ENCODE measurements at regions not wholly inside any gene's neighbourhood (a gene's known extent, or its start where the extent isn't known, plus 50 kb on each side); places are given as distances from the start of the nearest gene placed in this dataset.

GRCh38 chr9:28234133-28234893, 661.0 kb upstream of the C9orf72 start:
- no peak for DNase-seq

- no peak for DNase-seq
These were observed 661.6 kb upstream of the C9orf72 start for GRCh38 chr9:28234894-28235277.

GRCh38 chr9:28249424-28249823, 676.1 kb upstream of the C9orf72 start:
- DNase-seq: no peak

GRCh38 chr9:28255174-28255573, 681.9 kb upstream of the C9orf72 start:
- DNase-seq: no peak

GRCh38 chr9:28260330-28260729, 687.0 kb upstream of the C9orf72 start:
- DNase-seq: no peak

GRCh38 chr9:28264368-28264767, 691.1 kb upstream of the C9orf72 start:
- DNase-seq: no peak

- DNase-seq: no peak
These were observed 694.1 kb upstream of the C9orf72 start for GRCh38 chr9:28267351-28267750.

- DNase-seq: no peak
These were observed 696.9 kb upstream of the C9orf72 start for GRCh38 chr9:28270156-28270555.

GRCh38 chr9:28272127-28272526, 698.8 kb upstream of the C9orf72 start:
- no peak for DNase-seq

GRCh38 chr9:28287455-28287854, 714.2 kb upstream of the C9orf72 start:
- DNase-seq: no peak

- DNase-seq: no peak
These were observed 716.5 kb upstream of the C9orf72 start for GRCh38 chr9:28289746-28290145.

GRCh38 chr9:28293369-28294090, 720.2 kb upstream of the C9orf72 start:
- DNase-seq: no peak

- DNase-seq: no peak
These were observed 728.0 kb upstream of the C9orf72 start for GRCh38 chr9:28301281-28301680.

GRCh38 chr9:28317745-28318144, 744.5 kb upstream of the C9orf72 start:
- no peak for DNase-seq

- no peak for DNase-seq
These were observed 745.2 kb upstream of the C9orf72 start for GRCh38 chr9:28318515-28318914.

- no peak for DNase-seq
These were observed 746.7 kb upstream of the C9orf72 start for GRCh38 chr9:28319981-28320380.

- DNase-seq: no peak
These were observed 747.3 kb upstream of the C9orf72 start for GRCh38 chr9:28320616-28321015.

GRCh38 chr9:28329323-28329722, 756.0 kb upstream of the C9orf72 start:
- DNase-seq: no peak

GRCh38 chr9:28332648-28333047, 759.4 kb upstream of the C9orf72 start:
- DNase-seq: no peak

- DNase-seq: no peak
These were observed 768.6 kb upstream of the C9orf72 start for GRCh38 chr9:28341913-28342312.

- no peak for DNase-seq
These were observed 769.6 kb upstream of the C9orf72 start for GRCh38 chr9:28342815-28343338.

GRCh38 chr9:28363151-28363562, 789.9 kb upstream of the C9orf72 start:
- no peak for DNase-seq

- no peak for DNase-seq
These were observed 791.8 kb upstream of the C9orf72 start for GRCh38 chr9:28365020-28365640.

- DNase-seq: no peak
These were observed 792.4 kb upstream of the C9orf72 start for GRCh38 chr9:28365728-28366127.
